Mesendoderm (in vitro differentiated cells): ENCODE measurements at regions not wholly inside any gene's neighbourhood (a gene's known extent, or its start where the extent isn't known, plus 50 kb on each side); places are given as distances from the start of the nearest gene placed in this dataset.

Experiments used
- DNase-seq: peaks from one replicate; pipeline ENCODE4 v3.0.0; 2013
- H2AK5ac ChIP-seq: 2 replicates; pipeline ENCODE4 v1.6.1; 2013; ENCODE audit warnings: low read length, inconsistent platforms
- H2BK120ac ChIP-seq: 2 replicates; pipeline ENCODE4 v1.6.1; 2013; ENCODE audit warnings: low read depth, mild to moderate bottlenecking, low read length, moderate library complexity, mixed read lengths
- H2BK15ac ChIP-seq: replicated peaks from 2 replicates; pipeline ENCODE4 v1.6.1; 2013; ENCODE audit warnings: low read depth, mild to moderate bottlenecking, moderate library complexity
- H2BK5ac ChIP-seq: 2 replicates; pipeline ENCODE4 v1.6.1; 2013; ENCODE audit warnings: low read length, inconsistent platforms
- H3K18ac ChIP-seq: 2 replicates; pipeline ENCODE4 v1.6.1; 2013; ENCODE audit warnings: mild to moderate bottlenecking, low read length, mixed read lengths
- H3K23ac ChIP-seq: one replicate; pipeline ENCODE4 v1.6.1; 2013; ENCODE audit warnings: low read length
- H3K27ac ChIP-seq: 2 replicates; pipeline ENCODE4 v1.5.1; 2013; ENCODE audit warnings: low read depth, mild to moderate bottlenecking, inconsistent platforms, low read length, moderate library complexity
- H3K27me3 ChIP-seq: 2 replicates; pipeline ENCODE4 v1.6.1; 2013; ENCODE audit warnings: low read length, control low read depth, mild to moderate bottlenecking, inconsistent platforms; ENCODE audit not compliant: insufficient read depth, poor library complexity
- H3K36me3 ChIP-seq: 2 replicates; pipeline ENCODE4 v1.6.1; 2013; ENCODE audit warnings: low read length, inconsistent platforms; ENCODE audit not compliant: control insufficient read depth, insufficient read depth
- H3K4ac ChIP-seq: one replicate; pipeline ENCODE4 v1.6.1; 2013; ENCODE audit warnings: low read depth, mild to moderate bottlenecking, low read length, moderate library complexity
- H3K4me1 ChIP-seq: 2 replicates; pipeline ENCODE4 v1.6.1; 2013; ENCODE audit warnings: low read depth, low read length, inconsistent platforms; ENCODE audit not compliant: control insufficient read depth
- H3K4me2 ChIP-seq: 2 replicates; pipeline ENCODE4 v1.6.1; 2013; ENCODE audit warnings: low read length
- H3K4me3 ChIP-seq: 2 replicates; pipeline ENCODE4 v1.5.1; 2013; ENCODE audit warnings: mild to moderate bottlenecking, low read length
- H3K56ac ChIP-seq: one replicate; pipeline ENCODE4 v1.6.1; 2013; ENCODE audit warnings: low read length
- H3K79me1 ChIP-seq: 2 replicates; pipeline ENCODE4 v1.6.1; 2013; ENCODE audit warnings: low read length, inconsistent platforms
- H3K79me2 ChIP-seq: 2 replicates; pipeline ENCODE4 v1.6.1; 2013; ENCODE audit warnings: mild to moderate bottlenecking, low read length; ENCODE audit not compliant: control insufficient read depth, insufficient read depth
- H3K9ac ChIP-seq: 2 replicates; pipeline ENCODE4 v1.6.1; 2013; ENCODE audit warnings: low read length, inconsistent platforms
- H4K5ac ChIP-seq: one replicate; pipeline ENCODE4 v1.6.1; 2013; ENCODE audit warnings: low read length
- H4K8ac ChIP-seq: one replicate; pipeline ENCODE4 v1.6.1; 2013; ENCODE audit warnings: low read depth, mild to moderate bottlenecking, control low read depth, low read length, moderate library complexity
- WGBS: extraction: QIAGEN DNeasy Blood & Tissue Kit; methylation state at CpG from one replicate; pipeline ENCODE4 v1.1.7; 2013; ENCODE audit warnings: low lambda C conversion rate, missing lambda C conversion rate; ENCODE audit not compliant: insufficient coverage; ENCODE audit errors: extremely low coverage; 5-methylcytosine and 5-hydroxymethylcytosine counted together

DNA sequence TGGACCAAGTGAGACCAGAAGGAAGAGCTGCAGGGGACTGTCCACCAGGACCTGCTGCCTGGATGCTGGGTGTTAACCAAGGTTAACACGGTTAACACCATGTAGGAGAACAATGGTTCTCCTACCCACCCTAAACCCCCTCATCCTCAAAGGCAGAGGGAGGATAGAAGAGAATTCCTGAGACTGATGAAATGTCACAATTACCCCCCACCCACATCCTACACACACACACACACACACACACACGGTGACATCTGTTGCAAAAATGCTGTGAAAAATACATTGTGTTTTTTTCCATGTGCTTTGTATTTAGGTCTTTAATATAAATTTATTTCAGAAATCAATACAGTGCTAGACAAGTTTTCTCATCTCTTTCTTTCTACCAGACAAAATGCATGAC is 113.9 kb upstream of the HES1 start:
- no peak for DNase-seq
- H3K27ac ChIP-seq: no peak overlapping the region
- H3K9ac ChIP-seq: no peak overlapping the region
- no peak overlapping the region for H3K4ac ChIP-seq
- H3K56ac ChIP-seq: no peak overlapping the region
- no peak overlapping the region for H2BK120ac ChIP-seq
- H3K79me2 ChIP-seq: no peaks in the 10 kb centered on the region
- no peak overlapping the region for H3K4me2 ChIP-seq
- no peaks in the 10 kb centered on the region for H3K36me3 ChIP-seq
- no CpG with 5 or more reads among the region's 2 CpGs for WGBS
- no peak overlapping the region for H2BK15ac ChIP-seq
- no peak overlapping the region for H4K8ac ChIP-seq
- no peak overlapping the region for H3K23ac ChIP-seq
- H3K79me1 ChIP-seq: no peaks in the 10 kb centered on the region
- no peak overlapping the region for H3K18ac ChIP-seq
- no peaks in the 10 kb centered on the region for H3K27me3 ChIP-seq
- no peak overlapping the region for H2AK5ac ChIP-seq
- H4K5ac ChIP-seq: no peak overlapping the region
- H3K4me1 ChIP-seq: no peaks in the 10 kb centered on the region
- H2BK5ac ChIP-seq: no peak overlapping the region
- H3K4me3 ChIP-seq: no peak overlapping the region

DNA sequence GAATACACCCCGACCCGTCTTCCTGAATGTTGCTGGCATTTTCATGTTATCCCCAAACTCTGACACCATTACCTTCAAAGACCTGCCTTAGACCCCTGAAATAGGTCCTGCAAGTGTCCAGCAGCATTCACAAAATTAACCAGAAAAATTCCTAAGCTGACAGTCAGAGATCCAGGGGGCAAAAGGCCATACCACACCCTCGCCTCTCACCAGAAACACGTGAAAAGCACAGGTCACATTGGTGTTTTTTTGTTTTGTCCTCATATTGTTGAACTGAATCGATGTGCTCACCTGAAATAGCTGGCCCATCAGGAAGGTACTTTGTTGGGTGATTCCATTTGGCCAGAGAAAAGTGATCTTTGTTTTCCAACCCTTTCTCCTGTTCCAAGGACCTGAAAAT is 113.1 kb upstream of the HES1 start:
- Histone ChIP-seq H3K27ac (no peak overlapping the region), H2BK120ac (no peak overlapping the region), H3K9ac (no peak overlapping the region), H4K5ac (no peak overlapping the region), H3K4me3 (no peak overlapping the region), H3K36me3 (no peaks in the 10 kb centered on the region), H4K8ac (no peak overlapping the region), H3K4me2 (no peak overlapping the region), H3K4me1 (no peaks in the 10 kb centered on the region), H3K18ac (no peak overlapping the region), H3K56ac (no peak overlapping the region), H2BK15ac (no peak overlapping the region), H3K79me1 (no peaks in the 10 kb centered on the region), H3K27me3 (no peaks in the 10 kb centered on the region), H2AK5ac (no peak overlapping the region), H2BK5ac (no peak overlapping the region), H3K79me2 (no peaks in the 10 kb centered on the region), H3K23ac (no peak overlapping the region), H3K4ac (no peak overlapping the region)
- no CpG with 5 or more reads among the region's 5 CpGs for WGBS
- DNase-seq: no peak

DNA sequence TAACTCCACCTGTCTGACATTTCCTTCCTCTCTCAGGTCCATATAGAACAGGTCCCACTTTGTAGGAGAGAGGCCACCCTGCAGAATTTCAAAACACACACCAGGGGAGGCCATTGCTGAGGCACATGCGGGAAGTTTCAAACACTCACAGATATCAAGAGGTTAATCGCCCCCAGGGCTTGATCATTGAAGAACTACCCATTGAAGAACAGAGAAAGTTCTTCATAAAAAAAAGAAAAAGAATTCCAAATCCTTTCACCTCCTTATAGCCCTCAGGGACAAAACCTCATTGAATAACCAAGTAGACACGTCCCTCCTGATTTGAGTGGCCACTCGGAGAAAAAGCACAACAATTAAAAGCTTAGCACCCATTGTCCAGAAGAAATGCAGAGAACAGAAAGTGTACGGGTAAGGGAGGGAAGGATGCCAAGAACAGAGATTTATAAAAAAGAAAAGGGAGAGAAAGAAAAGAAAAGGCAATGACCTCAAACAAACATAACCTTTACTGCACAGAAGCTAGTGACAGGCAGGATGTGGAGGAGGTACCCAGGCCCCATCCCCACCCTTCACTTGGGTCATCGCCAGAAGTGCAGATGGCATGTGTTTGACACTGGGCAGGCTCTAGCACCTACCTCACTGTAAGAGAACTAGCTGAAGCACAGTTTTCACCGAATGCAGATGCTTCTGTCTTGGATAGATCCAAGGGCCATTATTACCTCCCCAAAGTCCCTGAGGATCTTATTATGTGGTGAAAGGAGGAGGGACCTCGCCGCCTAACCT is 112.3 kb upstream of the HES1 start:
- Histone ChIP-seq H3K79me2 (no peaks in the 10 kb centered on the region), H3K79me1 (no peaks in the 10 kb centered on the region), H3K27me3 (no peaks in the 10 kb centered on the region), H4K8ac (no peak overlapping the region), H3K18ac (no peak overlapping the region), H3K23ac (no peak overlapping the region), H2BK120ac (no peak overlapping the region), H3K36me3 (no peaks in the 10 kb centered on the region), H2BK5ac (no peak overlapping the region), H3K27ac (no peak overlapping the region), H3K9ac (no peak overlapping the region), H2BK15ac (no peak overlapping the region), H3K4me1 (no peaks in the 10 kb centered on the region), H3K4me3 (no peak overlapping the region), H3K4ac (no peak overlapping the region), H3K4me2 (no peak overlapping the region), H4K5ac (no peak overlapping the region), H3K56ac (no peak overlapping the region), H2AK5ac (no peak overlapping the region)
- DNase-seq: no peak
- no CpG with 5 or more reads among the region's 9 CpGs for WGBS

- no peak overlapping the region for H2BK120ac ChIP-seq
- H3K27ac ChIP-seq: no peak overlapping the region
- H4K5ac ChIP-seq: no peak overlapping the region
- H3K4me3 ChIP-seq: no peak overlapping the region
- H2BK5ac ChIP-seq: no peak overlapping the region
- H3K79me2 ChIP-seq: no peaks in the 10 kb centered on the region
- H3K9ac ChIP-seq: no peak overlapping the region
- H3K4me1 ChIP-seq: no peaks in the 10 kb centered on the region
- DNase-seq: no peak
- H2BK15ac ChIP-seq: no peak overlapping the region
- WGBS: no CpG with 5 or more reads among the region's 5 CpGs
- no peak overlapping the region for H3K4ac ChIP-seq
- no peak overlapping the region for H2AK5ac ChIP-seq
- H4K8ac ChIP-seq: no peak overlapping the region
- no peak overlapping the region for H3K18ac ChIP-seq
- no peaks in the 10 kb centered on the region for H3K27me3 ChIP-seq
- no peaks in the 10 kb centered on the region for H3K79me1 ChIP-seq
- H3K36me3 ChIP-seq: no peaks in the 10 kb centered on the region
- H3K4me2 ChIP-seq: no peak overlapping the region
- no peak overlapping the region for H3K23ac ChIP-seq
- H3K56ac ChIP-seq: no peak overlapping the region
Measured at GRCh38 chr3:194025119-194025518, 110.8 kb upstream of the HES1 start.

DNA sequence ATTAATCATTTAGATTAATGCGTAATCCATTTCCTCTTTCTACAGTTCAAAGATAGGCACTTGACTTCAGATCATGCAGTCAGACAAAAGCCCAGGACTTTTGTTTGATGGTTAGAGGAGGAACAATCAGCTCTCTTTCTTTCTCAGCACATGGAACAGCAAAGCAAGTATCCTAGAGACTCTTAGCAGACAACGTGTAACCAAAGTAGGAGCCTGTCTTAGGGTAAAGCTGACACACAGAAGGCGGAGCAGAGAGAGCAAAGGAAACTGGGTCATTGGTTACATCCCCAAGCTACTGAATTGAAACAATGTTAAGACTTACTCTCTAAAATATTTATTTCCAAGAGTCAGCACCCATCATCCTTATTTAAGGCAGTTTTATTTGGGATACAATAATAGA is 110.0 kb upstream of the HES1 start:
- no CpG with 5 or more reads among the region's 3 CpGs for WGBS
- Histone ChIP-seq H3K4me1 (no peaks in the 10 kb centered on the region), H3K18ac (no peak overlapping the region), H2BK120ac (no peak overlapping the region), H3K4ac (no peak overlapping the region), H4K8ac (no peak overlapping the region), H4K5ac (no peak overlapping the region), H2BK15ac (no peak overlapping the region), H3K27ac (no peak overlapping the region), H3K4me2 (no peak overlapping the region), H3K23ac (no peak overlapping the region), H3K27me3 (no peaks in the 10 kb centered on the region), H3K36me3 (no peaks in the 10 kb centered on the region), H2AK5ac (no peak overlapping the region), H3K79me1 (no peaks in the 10 kb centered on the region), H3K56ac (no peak overlapping the region), H3K4me3 (no peak overlapping the region), H3K79me2 (no peaks in the 10 kb centered on the region), H3K9ac (no peak overlapping the region), H2BK5ac (no peak overlapping the region)
- DNase-seq: no peak

DNA sequence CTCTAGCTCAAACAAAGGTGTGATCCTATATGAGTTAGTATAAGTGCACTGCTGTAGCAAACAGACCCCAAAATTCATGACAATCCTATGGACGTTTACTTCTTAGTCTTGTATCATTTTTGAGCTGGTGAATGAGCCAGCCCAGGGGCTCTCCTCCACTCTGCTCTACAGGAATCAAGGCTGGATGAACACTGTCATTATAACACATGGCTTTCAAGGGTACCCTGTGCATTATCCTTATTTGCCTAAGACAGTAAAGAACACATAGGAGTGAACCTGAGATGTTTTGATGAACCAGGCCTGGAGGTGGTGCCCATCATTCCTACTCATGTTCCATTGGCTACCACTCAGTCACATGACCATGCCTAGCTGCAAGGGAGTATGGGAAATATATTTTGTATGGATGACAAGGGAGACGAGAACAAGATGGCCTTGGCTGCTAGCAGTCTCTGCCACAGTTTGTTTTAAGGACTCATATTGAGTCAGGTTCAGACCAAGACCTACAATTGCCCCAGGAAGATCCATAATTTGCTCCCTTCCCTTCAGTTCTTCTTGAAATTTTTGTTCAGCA is 107.4 kb upstream of the HES1 start:
- no peaks in the 10 kb centered on the region for H3K27me3 ChIP-seq
- no peak overlapping the region for H4K8ac ChIP-seq
- H3K4me1 ChIP-seq: peaks cover 13% of the 10 kb centered on the region
- no peak overlapping the region for H2BK120ac ChIP-seq
- no peak overlapping the region for H2AK5ac ChIP-seq
- H2BK15ac ChIP-seq: no peak overlapping the region
- H3K18ac ChIP-seq: no peak overlapping the region
- no peak overlapping the region for H4K5ac ChIP-seq
- no peak overlapping the region for H3K56ac ChIP-seq
- H3K36me3 ChIP-seq: no peaks in the 10 kb centered on the region
- no peak overlapping the region for H3K4ac ChIP-seq
- H3K4me3 ChIP-seq: no peak overlapping the region
- H3K4me2 ChIP-seq: no peak overlapping the region
- H2BK5ac ChIP-seq: no peak overlapping the region
- H3K79me2 ChIP-seq: no peaks in the 10 kb centered on the region
- no peak overlapping the region for H3K23ac ChIP-seq
- WGBS: no CpG with 5 or more reads among the region's 2 CpGs
- H3K9ac ChIP-seq: no peak overlapping the region
- no peak for DNase-seq
- H3K79me1 ChIP-seq: no peaks in the 10 kb centered on the region
- H3K27ac ChIP-seq: no peak overlapping the region
